ENCODE measurements at regions not wholly inside any gene's neighbourhood (a gene's known extent, or its start where the extent isn't known, plus 50 kb on each side); places are given as distances from the start of the nearest gene placed in this dataset.

DNA sequence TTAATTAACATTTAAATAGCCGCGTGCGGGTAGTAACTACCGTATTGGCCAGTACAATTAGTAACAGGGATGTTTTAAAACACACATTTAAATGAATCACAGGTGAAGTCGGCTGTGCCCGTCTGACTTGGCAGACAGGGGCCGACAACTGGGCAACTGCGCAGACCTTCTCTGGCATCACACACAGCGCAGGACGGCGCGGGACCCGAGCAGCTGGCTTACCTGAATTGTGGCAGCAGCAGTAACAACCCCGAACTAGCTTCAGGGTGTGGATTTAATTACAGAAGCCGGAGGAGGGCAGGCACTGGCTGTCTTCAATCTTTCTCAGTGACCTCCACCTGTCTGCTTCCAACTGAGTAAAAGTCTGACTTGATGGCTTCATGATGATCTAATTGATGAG is 91.7 kb downstream of the DACT2 start:
- no peaks in the 10 kb centered on the region for H3K27me3 ChIP-seq (replicated peaks; ENCODE audit: insufficient read depth)
- TF ChIP-seq CTCF (IDR thresholded peaks at IDR 0.05) = no peak
- ATAC-seq (ENCODE audit: insufficient number of reproducible peaks, low FRiP score, low read depth) (no peak), DNase-seq (ENCODE audit: low spot score) (no peak)
- H3K4me3 ChIP-seq = no peak overlapping the region
- no peak overlapping the region for H3K27ac ChIP-seq
- no peaks in the 10 kb centered on the region for H3K9me3 ChIP-seq
- no peaks in the 10 kb centered on the region for H3K36me3 ChIP-seq
- peaks cover 5 to 17% of the 10 kb centered on the region in 2 donors for H3K4me1 ChIP-seq (ENCODE audit: control insufficient read depth in 1 of 2, low read depth in 2 of 2)

GRCh38 chr6:168226902-168227318 is 92.7 kb downstream of the DACT2 start:
- DNase-seq (ENCODE audit: low spot score) (no peak), ATAC-seq (ENCODE audit: insufficient number of reproducible peaks, low FRiP score, low read depth) (no peak)
- Histone ChIP-seq H3K4me3 (no peak overlapping the region), H3K27ac (no peak overlapping the region), H3K36me3 (no peaks in the 10 kb centered on the region), H3K27me3 (replicated peaks; ENCODE audit: insufficient read depth) (no peaks in the 10 kb centered on the region), H3K9me3 (no peaks in the 10 kb centered on the region), H3K4me1 (ENCODE audit: control insufficient read depth in 1 of 2, low read depth in 2 of 2) (peaks cover 5 to 17% of the 10 kb centered on the region in 2 donors)
- TF ChIP-seq CTCF (IDR thresholded peaks at IDR 0.05) = no peak

GRCh38 chr6:168226061-168226752 is 93.4 kb downstream of the DACT2 start:
- DNase-seq (ENCODE audit: low spot score) (no peak), ATAC-seq (ENCODE audit: insufficient number of reproducible peaks, low FRiP score, low read depth) (no peak)
- H3K36me3 ChIP-seq = no peaks in the 10 kb centered on the region
- H3K4me1 ChIP-seq (ENCODE audit: control insufficient read depth in 1 of 2, low read depth in 2 of 2) = peaks cover 5 to 17% of the 10 kb centered on the region in 2 donors
- no peak overlapping the region for H3K27ac ChIP-seq
- no peak for TF ChIP-seq CTCF (IDR thresholded peaks at IDR 0.05)
- no peaks in the 10 kb centered on the region for H3K27me3 ChIP-seq (replicated peaks; ENCODE audit: insufficient read depth)
- no peaks in the 10 kb centered on the region for H3K9me3 ChIP-seq
- no peak overlapping the region for H3K4me3 ChIP-seq

- no peak for DNase-seq (ENCODE audit: low spot score)
Measured at GRCh38 chr6:168225471-168225911, 94.1 kb downstream of the DACT2 start.

DNA sequence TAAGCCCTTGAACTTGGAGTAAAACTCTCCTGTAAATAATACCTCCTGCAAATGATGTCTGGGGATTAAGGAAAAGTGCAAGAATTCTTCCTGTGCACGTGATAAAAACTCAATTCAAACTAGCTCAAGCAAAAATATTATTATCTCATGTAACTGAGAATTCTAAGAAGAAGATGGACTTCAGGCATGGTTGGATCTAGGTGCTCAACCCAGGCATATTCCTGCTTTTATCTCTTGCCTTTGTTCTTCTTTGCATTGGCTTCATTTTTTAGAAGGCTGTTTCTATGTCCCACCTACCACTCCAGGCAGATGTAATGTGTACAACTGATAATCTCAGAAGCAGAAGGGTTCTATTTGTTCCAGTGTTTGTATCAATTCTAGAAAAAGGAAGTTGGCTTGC is 95.8 kb downstream of the DACT2 start:
- no peaks in the 10 kb centered on the region for H3K36me3 ChIP-seq
- no peaks in the 10 kb centered on the region for H3K9me3 ChIP-seq
- TF ChIP-seq CTCF (IDR thresholded peaks at IDR 0.05) = no peak
- ATAC-seq (ENCODE audit: insufficient number of reproducible peaks, low FRiP score, low read depth) (no peak), DNase-seq (ENCODE audit: low spot score) (no peak)
- H3K4me1 ChIP-seq (ENCODE audit: control insufficient read depth in 1 of 2, low read depth in 2 of 2) = peaks cover 12 to 28% of the 10 kb centered on the region in 2 donors
- no peak overlapping the region for H3K27ac ChIP-seq
- H3K4me3 ChIP-seq = no peak overlapping the region
- H3K27me3 ChIP-seq (replicated peaks; ENCODE audit: insufficient read depth) = no peaks in the 10 kb centered on the region

More at GRCh38 chr6:168225471-168225911, 94.1 kb downstream of the DACT2 start:
- Histone ChIP-seq H3K27me3 (replicated peaks; ENCODE audit: insufficient read depth) (no peaks in the 10 kb centered on the region), H3K4me3 (no peak overlapping the region), H3K9me3 (no peaks in the 10 kb centered on the region), H3K4me1 (ENCODE audit: control insufficient read depth in 1 of 2, low read depth in 2 of 2) (peaks cover 5 to 17% of the 10 kb centered on the region in 2 donors), H3K36me3 (no peaks in the 10 kb centered on the region), H3K27ac (no peak overlapping the region)
- ATAC-seq (ENCODE audit: insufficient number of reproducible peaks, low FRiP score, low read depth) = no peak
- no peak for TF ChIP-seq CTCF (IDR thresholded peaks at IDR 0.05)
